ENCODE measurements at regions not wholly inside any gene's neighbourhood (a gene's known extent, or its start where the extent isn't known, plus 50 kb on each side); places are given as distances from the start of the nearest gene placed in this dataset.

GRCh38 chr15:79623488-79623887 is 191.4 kb downstream of the MINAR1 start:
- Mint-ChIP-seq H3K27ac (no peak overlapping the region), H3K27me3 (ENCODE audit: low read depth) (peaks cover 19% of the 10 kb centered on the region), H3K9me3 (peaks cover 5% of the 10 kb centered on the region), H3K4me3 (no peak overlapping the region), H3K36me3 (ENCODE audit: low read depth) (no peaks in the 10 kb centered on the region), H3K4me1 (no peaks in the 10 kb centered on the region)
- TF ChIP-seq, protein P1, sequence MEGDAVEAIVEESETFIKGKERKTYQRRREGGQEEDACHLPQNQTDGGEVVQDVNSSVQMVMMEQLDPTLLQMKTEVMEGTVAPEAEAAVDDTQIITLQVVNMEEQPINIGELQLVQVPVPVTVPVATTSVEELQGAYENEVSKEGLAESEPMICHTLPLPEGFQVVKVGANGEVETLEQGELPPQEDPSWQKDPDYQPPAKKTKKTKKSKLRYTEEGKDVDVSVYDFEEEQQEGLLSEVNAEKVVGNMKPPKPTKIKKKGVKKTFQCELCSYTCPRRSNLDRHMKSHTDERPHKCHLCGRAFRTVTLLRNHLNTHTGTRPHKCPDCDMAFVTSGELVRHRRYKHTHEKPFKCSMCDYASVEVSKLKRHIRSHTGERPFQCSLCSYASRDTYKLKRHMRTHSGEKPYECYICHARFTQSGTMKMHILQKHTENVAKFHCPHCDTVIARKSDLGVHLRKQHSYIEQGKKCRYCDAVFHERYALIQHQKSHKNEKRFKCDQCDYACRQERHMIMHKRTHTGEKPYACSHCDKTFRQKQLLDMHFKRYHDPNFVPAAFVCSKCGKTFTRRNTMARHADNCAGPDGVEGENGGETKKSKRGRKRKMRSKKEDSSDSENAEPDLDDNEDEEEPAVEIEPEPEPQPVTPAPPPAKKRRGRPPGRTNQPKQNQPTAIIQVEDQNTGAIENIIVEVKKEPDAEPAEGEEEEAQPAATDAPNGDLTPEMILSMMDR (IDR thresholded peaks at IDR 0.05; ENCODE audit: unreplicated experiment in 3 of 3), result no peak

DNA sequence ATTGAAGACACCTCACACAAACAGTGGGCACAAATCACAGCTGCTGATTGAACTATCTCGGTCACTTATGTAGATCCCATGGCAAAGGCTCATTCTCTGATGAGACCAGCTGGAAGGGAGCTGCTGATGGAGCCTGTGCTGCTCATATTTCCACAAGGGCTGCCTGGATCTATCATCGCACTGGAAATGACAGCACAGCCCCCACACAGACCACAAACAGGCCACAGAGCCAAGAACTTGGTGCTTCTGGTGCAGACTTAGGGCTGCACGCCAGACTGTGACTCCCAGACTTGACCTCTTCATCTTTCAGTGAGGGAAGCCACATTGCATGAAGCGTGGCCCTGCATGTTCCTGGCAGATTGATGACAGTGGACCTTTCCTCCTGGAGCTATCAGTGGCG is 197.6 kb downstream of the MINAR1 start:
- Mint-ChIP-seq H3K4me3 (no peak overlapping the region), H3K4me1 (no peaks in the 10 kb centered on the region), H3K27me3 (ENCODE audit: low read depth) (peaks cover 18% of the 10 kb centered on the region), H3K36me3 (ENCODE audit: low read depth) (no peaks in the 10 kb centered on the region), H3K27ac (no peak overlapping the region), H3K9me3 (peaks cover 21% of the 10 kb centered on the region)
- TF ChIP-seq, protein P1 (IDR thresholded peaks at IDR 0.05; ENCODE audit: unreplicated experiment in 3 of 3), result no peak

- no peak overlapping the region for H3K4me3 Mint-ChIP-seq
- no peaks in the 10 kb centered on the region for H3K36me3 Mint-ChIP-seq (ENCODE audit: low read depth)
- H3K9me3 Mint-ChIP-seq, result peaks cover 18% of the 10 kb centered on the region
- TF ChIP-seq, protein P1 (IDR thresholded peaks at IDR 0.05; ENCODE audit: unreplicated experiment in 3 of 3), result no peak
- H3K27me3 Mint-ChIP-seq (ENCODE audit: low read depth), result peaks cover 26% of the 10 kb centered on the region
- no peaks in the 10 kb centered on the region for H3K4me1 Mint-ChIP-seq
- H3K27ac Mint-ChIP-seq, result no peak overlapping the region
Measured at GRCh38 chr15:79632457-79632856, 200.3 kb downstream of the MINAR1 start.

- no peaks in the 10 kb centered on the region for H3K4me1 Mint-ChIP-seq
- TF ChIP-seq, protein P1 (IDR thresholded peaks at IDR 0.05; ENCODE audit: unreplicated experiment in 3 of 3), result no peak
- no peak overlapping the region for H3K4me3 Mint-ChIP-seq
- no peaks in the 10 kb centered on the region for H3K36me3 Mint-ChIP-seq (ENCODE audit: low read depth)
- peaks cover 38% of the 10 kb centered on the region for H3K27me3 Mint-ChIP-seq (ENCODE audit: low read depth)
- H3K27ac Mint-ChIP-seq, result peak overlapping the region in 1 of 3 experiments; percentile 73
- peaks cover 16% of the 10 kb centered on the region for H3K9me3 Mint-ChIP-seq
Measured at GRCh38 chr15:79635149-79635771, 203.1 kb downstream of the MINAR1 start.

DNA sequence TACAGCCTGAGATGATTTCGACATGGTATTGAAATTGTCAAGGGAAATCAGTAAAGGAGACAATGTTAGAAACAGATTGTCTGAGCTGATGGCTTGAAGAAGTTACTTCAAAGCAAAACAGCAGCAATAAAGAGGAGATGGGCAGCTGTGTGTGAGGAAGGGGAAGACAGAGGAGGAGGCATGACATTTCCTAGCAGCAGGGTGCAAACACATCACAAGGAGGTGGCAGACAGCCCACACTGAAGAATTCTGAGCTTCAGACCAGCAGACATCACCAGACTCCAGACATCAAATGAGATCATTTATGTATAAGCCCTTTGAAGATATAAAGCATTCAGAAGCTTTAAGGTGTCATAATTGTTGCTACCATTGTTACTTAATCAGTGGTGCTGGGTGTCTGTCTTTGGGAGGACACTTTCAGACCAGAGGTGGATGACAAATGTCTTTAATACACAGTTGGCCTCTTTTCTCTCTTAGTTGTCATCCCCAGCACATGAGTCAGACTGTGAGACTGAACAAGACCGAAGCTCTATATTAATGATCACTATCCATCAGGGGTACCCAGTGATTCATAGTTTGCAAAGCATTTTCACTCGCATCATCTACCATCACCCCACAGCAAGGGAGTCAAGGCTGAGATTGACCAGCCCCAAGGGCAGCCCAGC is 203.9 kb downstream of the MINAR1 start:
- peaks cover 38% of the 10 kb centered on the region for H3K27me3 Mint-ChIP-seq (ENCODE audit: low read depth)
- H3K27ac Mint-ChIP-seq, result no peak overlapping the region
- H3K9me3 Mint-ChIP-seq, result peaks cover 11% of the 10 kb centered on the region
- no peaks in the 10 kb centered on the region for H3K36me3 Mint-ChIP-seq (ENCODE audit: low read depth)
- no peak overlapping the region for H3K4me3 Mint-ChIP-seq
- TF ChIP-seq, protein P1 (IDR thresholded peaks at IDR 0.05; ENCODE audit: unreplicated experiment in 3 of 3), result no peak
- no peaks in the 10 kb centered on the region for H3K4me1 Mint-ChIP-seq

DNA sequence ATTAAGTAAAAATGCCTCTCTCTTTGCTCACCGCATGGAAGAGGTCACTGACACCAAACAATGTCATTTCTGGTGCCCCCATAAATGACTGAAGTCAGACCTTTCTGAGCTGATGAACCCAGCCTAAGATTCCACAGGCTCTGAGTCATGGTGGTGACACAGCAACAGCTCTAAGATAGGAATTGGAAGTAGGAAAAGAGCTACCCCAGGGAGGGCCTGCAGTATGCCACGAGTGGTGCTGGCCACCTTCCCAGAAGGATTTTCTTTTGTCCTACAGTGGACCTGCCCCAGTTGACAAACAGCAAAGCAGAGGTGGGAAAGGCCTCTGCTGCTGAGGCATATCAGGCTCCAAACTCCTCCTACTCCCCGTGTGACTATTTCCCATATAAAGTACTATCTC is 208.1 kb downstream of the MINAR1 start:
- Mint-ChIP-seq H3K27ac (no peak overlapping the region), H3K9me3 (peaks cover 6% of the 10 kb centered on the region), H3K27me3 (ENCODE audit: low read depth) (peaks cover 29% of the 10 kb centered on the region), H3K36me3 (ENCODE audit: low read depth) (no peaks in the 10 kb centered on the region), H3K4me1 (no peaks in the 10 kb centered on the region), H3K4me3 (no peak overlapping the region)
- TF ChIP-seq, protein P1 (IDR thresholded peaks at IDR 0.05; ENCODE audit: unreplicated experiment in 3 of 3), result no peak
